ENCODE measurements at regions not wholly inside any gene's neighbourhood (a gene's known extent, or its start where the extent isn't known, plus 50 kb on each side); places are given as distances from the start of the nearest gene placed in this dataset.

DNA sequence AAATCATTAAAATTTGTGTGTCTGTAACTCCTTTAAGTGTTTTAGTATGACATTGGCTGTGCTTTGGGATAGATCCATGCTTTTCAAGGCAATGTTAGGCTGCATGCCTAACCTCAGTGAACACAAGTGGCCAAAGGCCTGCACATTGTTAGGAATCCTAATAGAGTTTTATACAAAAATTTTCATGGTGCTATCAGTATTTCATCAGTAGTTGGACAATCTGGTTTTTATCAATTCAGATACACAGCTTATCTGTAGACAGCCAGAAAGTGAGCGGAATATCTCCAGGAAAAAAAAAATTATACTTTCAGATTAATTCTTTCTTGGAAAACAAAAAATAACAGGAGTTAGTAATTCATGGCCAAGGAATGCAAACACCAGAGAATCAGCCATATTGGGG is 324.0 kb upstream of the PDE3A start:
- Histone ChIP-seq H3K4me1 (ENCODE audit: insufficient read depth, low read length, poor library complexity, severe bottlenecking) (no peaks in the 10 kb centered on the region), H3K79me2 (ENCODE audit: insufficient read depth, low read length) (no peaks in the 10 kb centered on the region), H3F3A (ENCODE audit: low read depth) (no peaks in the 10 kb centered on the region), H3K9ac (ENCODE audit: low read depth, low read length, poor library complexity, severe bottlenecking) (no peak overlapping the region), H3K9me3 (ENCODE audit: insufficient read depth, low read depth, low read length) (no peaks in the 10 kb centered on the region), H2AFZ (ENCODE audit: low read length) (no peak overlapping the region), H3K4me2 (ENCODE audit: low read depth, low read length, poor library complexity, severe bottlenecking) (no peak overlapping the region), H4K20me1 (ENCODE audit: insufficient read depth, low read length, poor library complexity, severe bottlenecking) (no peaks in the 10 kb centered on the region), H3K27me3 (ENCODE audit: insufficient read depth, low read length, poor library complexity, severe bottlenecking) (no peaks in the 10 kb centered on the region), H3K9me2 (replicated peaks; ENCODE audit: low read depth, low read length) (no peaks in the 10 kb centered on the region), H3K36me3 (ENCODE audit: insufficient read depth, low read length) (no peaks in the 10 kb centered on the region), H3K4me3 (ENCODE audit: low read length, poor library complexity, severe bottlenecking) (no peak overlapping the region)
- TF ChIP-seq, protein P1, sequence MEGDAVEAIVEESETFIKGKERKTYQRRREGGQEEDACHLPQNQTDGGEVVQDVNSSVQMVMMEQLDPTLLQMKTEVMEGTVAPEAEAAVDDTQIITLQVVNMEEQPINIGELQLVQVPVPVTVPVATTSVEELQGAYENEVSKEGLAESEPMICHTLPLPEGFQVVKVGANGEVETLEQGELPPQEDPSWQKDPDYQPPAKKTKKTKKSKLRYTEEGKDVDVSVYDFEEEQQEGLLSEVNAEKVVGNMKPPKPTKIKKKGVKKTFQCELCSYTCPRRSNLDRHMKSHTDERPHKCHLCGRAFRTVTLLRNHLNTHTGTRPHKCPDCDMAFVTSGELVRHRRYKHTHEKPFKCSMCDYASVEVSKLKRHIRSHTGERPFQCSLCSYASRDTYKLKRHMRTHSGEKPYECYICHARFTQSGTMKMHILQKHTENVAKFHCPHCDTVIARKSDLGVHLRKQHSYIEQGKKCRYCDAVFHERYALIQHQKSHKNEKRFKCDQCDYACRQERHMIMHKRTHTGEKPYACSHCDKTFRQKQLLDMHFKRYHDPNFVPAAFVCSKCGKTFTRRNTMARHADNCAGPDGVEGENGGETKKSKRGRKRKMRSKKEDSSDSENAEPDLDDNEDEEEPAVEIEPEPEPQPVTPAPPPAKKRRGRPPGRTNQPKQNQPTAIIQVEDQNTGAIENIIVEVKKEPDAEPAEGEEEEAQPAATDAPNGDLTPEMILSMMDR (conservative IDR thresholded peaks at IDR 0.05; ENCODE audit: low read length): no peak
- TF ChIP-seq EZH2phosphoT487 (IDR thresholded peaks at IDR 0.05; ENCODE audit: borderline replicate concordance): no peak

GRCh38 chr12:20044846-20045245 is 323.5 kb upstream of the PDE3A start:
- Histone ChIP-seq H3F3A (ENCODE audit: low read depth) (no peaks in the 10 kb centered on the region), H3K4me3 (ENCODE audit: low read length, poor library complexity, severe bottlenecking) (no peak overlapping the region), H3K9me2 (replicated peaks; ENCODE audit: low read depth, low read length) (no peaks in the 10 kb centered on the region), H3K27me3 (ENCODE audit: insufficient read depth, low read length, poor library complexity, severe bottlenecking) (no peaks in the 10 kb centered on the region), H3K9me3 (ENCODE audit: insufficient read depth, low read depth, low read length) (no peaks in the 10 kb centered on the region), H3K4me2 (ENCODE audit: low read depth, low read length, poor library complexity, severe bottlenecking) (no peak overlapping the region), H3K4me1 (ENCODE audit: insufficient read depth, low read length, poor library complexity, severe bottlenecking) (no peaks in the 10 kb centered on the region), H2AFZ (ENCODE audit: low read length) (no peak overlapping the region), H3K9ac (ENCODE audit: low read depth, low read length, poor library complexity, severe bottlenecking) (no peak overlapping the region), H3K36me3 (ENCODE audit: insufficient read depth, low read length) (no peaks in the 10 kb centered on the region), H4K20me1 (ENCODE audit: insufficient read depth, low read length, poor library complexity, severe bottlenecking) (no peaks in the 10 kb centered on the region), H3K79me2 (ENCODE audit: insufficient read depth, low read length) (no peaks in the 10 kb centered on the region)
- no peak for TF ChIP-seq EZH2phosphoT487 (IDR thresholded peaks at IDR 0.05; ENCODE audit: borderline replicate concordance)
- TF ChIP-seq, protein P1 (conservative IDR thresholded peaks at IDR 0.05; ENCODE audit: low read length): no peak

GRCh38 chr12:20047901-20048300 is 320.4 kb upstream of the PDE3A start:
- no peak overlapping the region for H3K4me3 ChIP-seq (ENCODE audit: low read length, poor library complexity, severe bottlenecking)
- H3K4me2 ChIP-seq (ENCODE audit: low read depth, low read length, poor library complexity, severe bottlenecking): no peak overlapping the region
- H3K27me3 ChIP-seq (ENCODE audit: insufficient read depth, low read length, poor library complexity, severe bottlenecking): no peaks in the 10 kb centered on the region
- H3K9ac ChIP-seq (ENCODE audit: low read depth, low read length, poor library complexity, severe bottlenecking): no peak overlapping the region
- H3K79me2 ChIP-seq (ENCODE audit: insufficient read depth, low read length): no peaks in the 10 kb centered on the region
- H3K9me2 ChIP-seq (replicated peaks; ENCODE audit: low read depth, low read length): no peaks in the 10 kb centered on the region
- H3K36me3 ChIP-seq (ENCODE audit: insufficient read depth, low read length): no peaks in the 10 kb centered on the region
- H3K4me1 ChIP-seq (ENCODE audit: insufficient read depth, low read length, poor library complexity, severe bottlenecking): no peaks in the 10 kb centered on the region
- no peak for TF ChIP-seq EZH2phosphoT487 (IDR thresholded peaks at IDR 0.05; ENCODE audit: borderline replicate concordance)
- TF ChIP-seq, protein P1 (conservative IDR thresholded peaks at IDR 0.05; ENCODE audit: low read length): no peak
- H2AFZ ChIP-seq (ENCODE audit: low read length): no peak overlapping the region
- no peaks in the 10 kb centered on the region for H4K20me1 ChIP-seq (ENCODE audit: insufficient read depth, low read length, poor library complexity, severe bottlenecking)
- no peaks in the 10 kb centered on the region for H3F3A ChIP-seq (ENCODE audit: low read depth)
- no peaks in the 10 kb centered on the region for H3K9me3 ChIP-seq (ENCODE audit: insufficient read depth, low read depth, low read length)
